ENCODE measurements at regions not wholly inside any gene's neighbourhood (a gene's known extent, or its start where the extent isn't known, plus 50 kb on each side); places are given as distances from the start of the nearest gene placed in this dataset.
"Not testable (repeated sequence)": the region's sequence is repeated elsewhere in the genome, so short reads cannot be mapped to it uniquely, and the experiment has no call there.

DNA sequence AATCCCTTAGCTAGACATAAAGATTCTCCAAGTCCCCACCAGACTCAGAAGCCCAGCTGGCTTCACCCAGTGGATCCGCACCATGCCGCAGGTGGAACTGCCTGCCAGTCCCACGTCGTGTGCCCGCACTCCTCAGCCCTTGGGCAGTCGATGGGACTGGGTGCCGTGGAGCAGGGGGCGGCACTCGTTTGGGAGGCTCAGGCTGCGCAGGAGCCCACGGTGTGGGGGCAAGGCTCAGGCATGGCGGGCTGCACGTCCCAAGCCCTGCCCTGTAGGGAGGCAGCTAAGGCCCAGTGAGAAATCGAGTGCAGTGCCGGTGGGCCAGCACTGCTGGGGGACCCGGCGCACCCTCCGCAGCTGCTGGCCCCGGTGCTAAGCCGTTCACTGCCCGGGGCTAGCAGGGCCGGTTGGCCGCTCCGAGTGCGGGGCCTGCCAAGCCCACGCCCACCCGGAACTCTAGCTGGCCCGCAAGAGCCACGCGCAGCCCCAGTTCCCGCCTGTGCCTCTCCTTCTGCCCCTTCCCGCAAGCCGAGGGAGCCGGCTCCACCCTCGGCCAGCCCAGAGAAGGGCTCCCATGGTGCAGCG is 95.9 kb upstream of the DTNBP1 start:
- no peak for DNase-seq

DNA sequence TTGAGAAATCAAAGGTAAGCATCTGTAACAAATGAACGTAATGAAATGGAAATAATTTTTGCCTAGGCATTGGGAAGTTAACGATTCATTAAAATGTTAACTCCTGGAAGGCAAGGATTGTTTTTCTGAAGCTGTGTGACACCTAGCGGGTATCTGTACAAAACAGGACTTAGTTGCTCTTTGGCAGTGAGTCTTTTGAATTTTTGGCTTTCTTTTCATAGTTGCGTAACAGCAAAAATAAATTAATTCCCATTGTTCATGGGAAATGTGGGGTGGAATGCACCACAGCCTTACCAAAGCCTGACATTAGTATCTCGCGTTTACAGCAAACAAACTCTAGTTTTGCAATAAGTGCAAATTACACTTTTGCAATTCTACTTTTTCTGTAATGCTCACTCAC is 92.7 kb upstream of the DTNBP1 start:
- no peak for DNase-seq

DNA sequence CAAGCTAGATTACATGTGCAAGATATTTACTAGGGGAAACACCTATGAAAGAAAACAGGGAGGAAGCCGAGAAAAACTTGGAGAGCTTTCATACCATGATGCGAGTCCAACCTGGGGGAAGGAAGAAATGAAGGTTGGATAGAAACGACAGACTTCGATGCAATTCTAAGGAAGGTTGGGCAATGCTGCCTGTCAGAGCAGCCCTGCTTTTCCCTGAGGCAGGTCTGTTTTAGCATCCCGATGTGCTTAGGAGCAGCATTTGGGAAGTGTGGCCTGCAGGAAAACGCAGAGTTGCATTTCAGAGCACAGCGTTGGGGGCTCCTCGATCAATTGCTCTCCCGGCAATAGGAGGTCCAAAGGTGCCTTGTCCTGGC is 91.9 kb upstream of the DTNBP1 start:
- no peak for DNase-seq

DNA sequence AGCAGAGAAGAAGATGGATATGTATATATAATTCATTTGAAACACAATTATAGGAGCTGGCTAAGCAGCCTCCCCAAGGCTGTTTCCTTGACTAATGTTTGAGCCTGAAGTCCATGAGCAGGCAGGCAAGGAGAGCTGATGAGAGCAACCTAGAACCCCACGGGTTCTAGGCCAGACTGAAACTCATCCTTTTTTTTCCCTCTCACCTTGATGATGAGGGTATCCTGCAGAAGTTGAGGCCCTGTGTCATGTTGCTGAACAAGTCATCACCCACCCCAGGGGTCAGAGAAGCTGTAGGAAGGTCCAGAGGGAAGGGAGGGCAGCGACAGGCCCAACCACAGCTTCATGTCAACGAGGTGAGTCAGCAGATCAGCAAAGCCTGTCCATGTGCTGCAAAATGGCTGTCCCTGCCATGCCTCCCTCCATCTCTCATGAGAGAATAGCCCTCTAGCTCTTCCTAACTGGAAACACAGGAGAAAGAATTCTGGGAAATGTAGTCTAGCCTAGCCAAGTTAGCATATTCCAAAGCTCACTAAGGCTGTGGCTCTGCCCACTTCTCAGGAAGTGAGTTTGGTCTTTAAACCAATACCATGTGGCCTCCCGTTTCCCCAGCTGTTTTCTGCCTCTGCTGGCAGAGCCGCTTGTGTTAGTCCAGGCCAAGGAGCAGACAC is 91.3 kb upstream of the DTNBP1 start:
- peak; percentile 38 for DNase-seq

DNA sequence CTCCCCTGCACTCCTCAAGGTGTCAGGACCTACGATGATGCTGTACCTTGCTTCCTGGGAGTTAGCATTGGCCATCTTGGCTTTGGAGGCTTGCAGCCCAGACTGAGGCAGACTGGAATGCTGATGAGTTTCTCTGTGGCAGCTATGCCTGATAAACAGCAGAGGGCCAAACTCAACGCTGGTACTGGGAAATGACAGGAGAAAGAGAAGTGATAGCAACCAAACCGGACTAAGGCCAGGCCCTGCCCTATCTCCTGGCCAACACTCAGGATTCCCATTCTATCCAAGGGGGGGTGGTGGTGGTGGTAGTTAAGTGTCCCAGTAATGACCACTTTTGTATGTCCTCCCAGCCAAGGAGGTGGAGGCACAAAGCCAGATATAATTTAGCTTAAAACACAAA is 90.0 kb upstream of the DTNBP1 start:
- DNase-seq: peak; percentile 5

DNA sequence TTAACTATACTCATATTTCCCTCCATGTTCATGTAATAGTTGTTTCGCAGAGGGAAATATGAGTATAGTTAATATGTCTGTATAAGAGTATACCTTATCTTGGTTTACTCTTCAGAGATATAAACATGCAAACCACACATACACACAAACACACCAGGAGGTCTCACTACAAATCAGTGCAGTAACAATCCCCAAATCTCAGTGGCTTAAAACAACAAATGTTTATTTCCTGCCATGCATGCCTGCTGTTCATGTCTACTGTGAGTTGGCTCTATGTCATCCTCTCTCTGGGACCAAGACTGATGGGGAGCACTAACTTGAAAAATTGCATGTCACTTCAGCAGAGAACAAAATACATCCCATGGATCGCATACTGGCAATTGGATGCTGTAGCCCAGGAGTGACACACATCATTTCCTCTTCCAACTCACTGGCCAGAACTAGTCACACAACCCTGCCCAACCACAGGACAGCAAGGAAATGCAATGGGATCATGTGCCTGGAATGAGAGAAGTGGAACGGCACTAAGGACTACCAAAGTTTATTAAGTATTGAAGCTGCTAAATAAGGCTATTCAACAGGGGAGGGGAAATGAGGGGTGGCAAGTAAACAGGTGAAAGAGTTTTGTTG is 89.0 kb upstream of the DTNBP1 start:
- DNase-seq: no peak

DNA sequence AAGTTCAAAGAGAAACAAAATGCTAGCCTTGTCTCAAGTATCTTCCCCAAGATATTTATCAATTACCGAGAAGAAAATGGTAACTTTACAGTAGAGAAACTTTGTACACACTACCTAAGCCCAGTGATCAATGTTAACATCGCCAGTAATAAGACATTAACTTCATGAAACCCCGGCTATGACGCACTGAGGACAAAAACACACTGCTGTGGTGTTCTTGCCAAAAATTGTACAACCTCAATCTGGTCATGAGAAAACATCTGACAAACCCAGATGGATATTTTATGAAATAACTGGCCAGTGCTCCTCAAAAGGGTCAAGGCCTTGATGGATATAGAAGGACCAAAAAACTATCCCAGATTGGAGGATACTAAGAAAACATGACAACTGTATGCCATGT is 85.5 kb upstream of the DTNBP1 start:
- DNase-seq: no peak

DNA sequence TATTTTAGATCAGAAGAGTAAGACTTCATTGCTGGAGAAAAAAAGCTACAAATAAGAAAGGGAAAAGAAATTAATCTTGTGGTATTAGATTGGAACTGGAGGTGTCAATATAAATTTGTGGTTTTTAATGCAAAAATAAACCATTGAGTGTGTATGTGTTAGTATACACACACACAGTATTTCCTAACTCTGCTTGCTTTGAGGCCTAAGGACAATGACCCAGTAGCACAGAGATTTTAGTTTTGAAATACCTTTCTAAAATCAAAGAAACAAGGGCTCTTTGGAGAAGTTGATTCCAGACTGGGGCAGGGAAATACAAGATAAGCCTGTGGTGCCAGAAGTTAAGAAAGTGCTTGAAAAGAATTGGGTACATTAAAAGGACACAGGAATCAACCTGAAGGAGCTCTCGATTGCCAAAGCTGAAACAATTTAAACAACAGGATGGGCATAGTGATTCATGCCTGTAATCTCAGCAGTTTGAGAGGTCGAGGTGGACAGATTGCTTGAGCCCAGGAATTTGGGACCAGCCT is 84.6 kb upstream of the DTNBP1 start:
- DNase-seq: no peak

DNA sequence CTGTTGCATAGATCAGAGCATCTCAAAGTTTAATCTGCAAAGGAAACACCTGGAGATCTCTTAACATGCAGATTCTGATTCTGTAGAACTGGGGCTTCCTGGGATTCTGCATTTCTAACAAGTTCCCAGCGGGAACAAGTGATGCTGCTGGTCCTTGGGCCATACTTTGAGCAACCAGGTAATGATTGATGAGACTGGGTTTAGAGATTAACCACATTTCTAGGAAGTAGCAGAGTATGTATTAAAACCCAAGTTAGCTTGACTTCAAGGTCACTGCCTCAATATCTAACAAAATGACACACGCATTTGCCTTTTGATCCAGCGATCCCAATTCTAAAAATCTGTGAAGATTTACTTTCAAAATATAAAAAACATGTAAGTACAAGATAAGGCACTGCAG is 83.0 kb upstream of the DTNBP1 start:
- no peak for DNase-seq

DNA sequence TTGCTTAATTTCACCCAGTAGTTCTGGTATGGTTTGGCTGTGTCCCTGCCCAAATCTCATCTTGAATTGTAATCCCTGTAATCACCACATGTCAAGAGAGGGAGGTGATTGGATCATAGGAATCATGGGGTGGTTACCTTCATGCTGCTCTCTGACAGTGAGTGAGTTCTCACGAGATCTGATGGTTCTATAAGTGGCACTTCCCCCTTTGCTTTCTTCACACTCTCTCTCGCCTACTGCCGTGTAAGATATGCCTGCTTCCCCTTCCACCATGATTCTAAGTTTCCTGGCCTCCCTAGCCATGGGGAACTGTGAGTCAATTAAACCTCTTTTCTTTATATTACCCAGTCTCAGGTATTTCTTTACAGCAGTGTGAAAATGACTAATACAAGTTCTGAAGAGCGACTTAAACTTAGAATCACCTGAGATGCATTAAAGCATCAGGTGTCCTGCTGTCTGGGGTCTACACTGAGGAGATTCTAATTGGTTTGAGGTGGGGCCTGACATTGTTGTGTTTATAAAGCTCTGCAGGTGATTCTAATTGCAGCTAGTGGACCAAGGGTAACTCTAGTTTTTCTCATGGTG is 82.1 kb upstream of the DTNBP1 start:
- DNase-seq: no peak

DNA sequence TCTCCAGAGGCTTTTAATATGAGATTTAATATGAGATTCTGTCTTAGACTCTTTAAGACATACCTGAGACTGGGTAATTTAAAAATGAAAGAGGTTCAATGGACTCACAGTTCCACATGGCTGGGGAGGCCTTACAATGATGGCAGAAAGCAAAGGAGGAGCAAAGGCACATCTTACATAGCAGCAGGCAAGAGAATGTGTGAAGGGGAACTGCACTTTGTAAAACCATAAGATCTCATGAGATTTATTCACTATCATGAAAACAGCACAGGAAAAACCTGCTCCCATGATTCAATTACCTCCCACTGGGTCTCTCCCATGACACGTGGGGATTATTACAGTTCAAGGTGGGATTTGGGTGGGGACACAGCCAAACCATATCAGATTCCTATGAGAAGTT is 79.2 kb upstream of the DTNBP1 start:
- not testable (repeated sequence) for DNase-seq

DNA sequence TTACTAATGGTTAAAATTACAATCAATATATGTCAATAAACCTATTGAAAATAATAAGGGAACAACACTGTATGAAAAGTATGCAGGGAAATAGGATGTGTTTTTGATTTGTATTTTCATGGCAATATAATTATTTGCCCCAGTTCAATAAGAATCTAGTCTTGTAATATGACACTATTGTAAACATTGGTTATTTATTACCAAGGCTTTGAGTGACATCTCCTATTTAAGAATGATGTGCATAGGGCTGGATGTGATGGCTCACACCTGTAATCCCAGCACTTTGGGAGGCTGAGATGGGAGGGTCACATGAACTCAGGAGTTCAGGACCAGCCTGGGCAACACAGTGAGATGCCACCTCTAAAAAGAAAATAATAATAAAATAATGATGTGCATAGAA is 78.6 kb upstream of the DTNBP1 start:
- no peak for DNase-seq

DNA sequence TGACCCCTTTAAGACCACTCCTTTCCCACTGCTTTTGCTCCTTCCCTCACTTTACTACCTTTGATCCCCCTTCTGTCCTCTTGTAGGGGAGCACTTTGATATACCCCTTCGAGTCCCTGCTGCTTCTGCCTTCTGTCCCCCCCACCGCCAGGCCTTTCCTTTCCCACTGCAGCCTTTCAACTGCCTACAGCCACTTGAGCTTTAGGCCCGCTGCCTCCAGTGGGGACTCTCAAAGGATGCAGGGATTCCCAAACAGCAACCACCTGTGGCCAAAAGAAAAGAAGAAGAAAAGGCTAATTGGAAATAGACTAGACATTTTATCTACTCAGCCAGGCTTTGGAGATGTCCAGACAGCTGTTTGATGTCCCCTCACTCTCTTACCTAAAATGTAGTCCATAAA is 77.0 kb upstream of the DTNBP1 start:
- no peak for DNase-seq

DNA sequence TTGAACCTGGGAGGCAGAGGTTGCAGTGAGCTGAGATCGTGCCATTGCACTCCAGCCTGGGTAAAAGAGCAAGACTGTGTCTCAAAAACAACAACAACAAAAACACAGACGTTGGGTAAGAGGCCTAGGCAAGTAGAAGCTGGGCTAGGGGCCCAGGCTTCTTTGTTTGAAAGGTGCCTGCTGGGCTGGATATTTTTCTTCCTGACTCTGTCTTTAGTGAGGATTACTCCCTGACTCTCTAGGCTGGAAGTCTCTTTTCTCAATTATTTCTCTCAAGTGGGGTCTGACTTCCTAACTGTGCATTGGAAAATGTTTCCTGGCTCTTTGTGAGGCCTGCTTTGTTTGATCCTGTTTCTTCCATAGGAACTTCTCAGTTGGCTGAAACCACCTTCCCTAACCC is 76.5 kb upstream of the DTNBP1 start:
- no peak for DNase-seq

DNA sequence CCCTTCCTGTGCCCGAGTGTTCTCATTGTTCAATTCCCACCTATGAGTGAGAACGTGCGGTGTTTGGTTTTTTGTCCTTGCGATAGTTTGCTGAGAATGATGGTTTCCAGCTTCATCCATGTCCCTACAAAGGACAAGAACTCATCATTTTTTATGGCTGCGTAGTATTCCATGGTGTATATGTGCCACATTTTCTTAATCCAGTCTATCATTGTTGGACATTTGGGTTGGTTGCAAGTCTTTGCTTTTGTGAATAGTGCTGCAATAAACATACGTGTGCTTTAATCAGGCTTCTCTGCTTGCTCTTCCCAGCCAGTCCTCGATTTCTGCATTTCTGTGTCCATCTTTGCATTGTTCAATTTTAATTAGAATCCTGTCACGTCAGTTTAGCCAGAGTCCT is 75.4 kb upstream of the DTNBP1 start:
- not testable (repeated sequence) for DNase-seq

DNA sequence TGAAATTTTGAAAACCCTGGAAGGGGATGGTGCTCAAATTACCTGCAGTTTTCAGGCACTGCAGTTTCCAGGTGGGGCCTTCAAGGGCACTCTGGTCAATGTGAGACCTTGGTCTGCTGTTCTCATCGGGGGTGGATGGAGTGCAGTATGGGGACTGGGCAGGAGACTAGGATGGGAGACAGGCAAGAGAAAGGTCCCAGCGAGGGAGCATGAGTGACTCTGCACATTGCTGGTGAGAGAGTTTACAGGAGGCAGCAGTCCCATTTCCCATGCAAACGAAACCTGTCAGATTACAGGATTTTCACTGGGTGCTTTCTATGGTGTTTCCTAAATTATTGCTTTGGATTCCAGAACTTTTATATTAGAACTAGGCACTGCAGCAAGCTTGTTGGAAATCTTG is 73.5 kb upstream of the DTNBP1 start:
- DNase-seq: no peak

DNA sequence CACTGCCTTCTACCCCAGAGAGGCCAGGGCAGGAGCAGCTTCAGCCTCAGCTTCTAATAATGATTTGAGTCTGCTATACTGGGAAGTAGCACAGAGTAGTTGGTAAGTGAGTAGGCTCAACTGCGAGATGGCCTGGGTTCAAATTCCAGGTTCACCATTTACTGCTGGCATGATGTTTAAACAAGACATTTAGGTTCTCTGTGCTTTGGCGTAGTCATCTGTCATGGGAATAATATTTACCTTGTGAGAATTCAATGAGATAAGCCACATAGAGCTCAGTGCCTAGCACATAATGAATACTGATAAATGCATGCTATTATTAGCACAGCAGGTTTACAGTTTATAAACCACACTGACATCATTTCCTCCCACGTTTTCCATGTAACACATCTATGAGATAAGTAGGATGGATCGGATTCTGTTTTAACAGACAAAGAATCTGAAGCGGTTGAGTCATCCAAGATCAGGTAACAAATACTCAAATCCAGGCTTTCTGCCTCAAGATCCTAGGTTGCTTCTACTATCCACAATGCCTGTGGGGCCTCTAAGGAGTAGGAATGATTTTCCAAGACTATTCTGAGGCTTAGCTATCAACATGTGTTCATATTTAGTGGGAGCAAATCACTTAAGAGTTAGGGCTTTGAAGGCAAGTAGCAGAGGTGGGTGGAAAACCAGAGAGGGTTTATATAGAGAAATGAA is 72.9 kb upstream of the DTNBP1 start:
- peak; percentile 94 for DNase-seq

DNA sequence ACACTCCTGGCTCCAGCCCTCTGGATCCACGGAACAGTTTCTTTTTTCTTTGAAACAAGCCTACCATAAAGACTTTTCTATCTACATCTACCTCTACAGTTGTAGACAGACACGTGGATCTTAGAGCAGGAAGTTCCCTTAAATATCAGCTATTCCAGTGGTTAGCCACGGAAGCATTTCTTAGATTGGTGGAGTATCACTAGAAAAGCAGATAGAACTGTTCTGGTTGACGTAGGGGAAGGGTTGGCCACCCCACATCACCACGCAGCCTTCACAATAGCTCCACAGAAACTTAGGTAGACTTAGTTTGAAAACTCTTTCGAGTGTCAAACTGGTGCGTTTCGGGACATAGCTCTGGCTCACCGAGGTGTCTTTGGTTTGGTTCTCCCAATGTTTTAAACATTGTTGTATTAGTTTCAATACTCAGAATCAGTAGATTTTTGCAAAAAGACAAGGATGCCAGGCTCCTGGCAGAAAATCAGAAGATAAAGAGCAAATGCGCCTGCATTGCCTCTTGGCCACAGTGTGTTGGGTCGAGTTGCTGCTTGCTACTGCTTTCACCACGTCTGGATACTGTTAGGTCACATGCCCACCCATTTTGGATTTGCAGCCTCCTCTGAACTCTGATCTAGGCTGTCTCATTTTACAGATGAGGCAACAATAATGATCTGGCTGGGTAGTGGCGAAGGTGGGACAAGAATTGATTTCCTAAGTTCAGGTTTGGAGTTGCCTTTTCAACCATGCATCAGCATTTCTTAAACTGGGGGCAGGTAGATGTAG is 71.5 kb upstream of the DTNBP1 start:
- no peak for DNase-seq

DNA sequence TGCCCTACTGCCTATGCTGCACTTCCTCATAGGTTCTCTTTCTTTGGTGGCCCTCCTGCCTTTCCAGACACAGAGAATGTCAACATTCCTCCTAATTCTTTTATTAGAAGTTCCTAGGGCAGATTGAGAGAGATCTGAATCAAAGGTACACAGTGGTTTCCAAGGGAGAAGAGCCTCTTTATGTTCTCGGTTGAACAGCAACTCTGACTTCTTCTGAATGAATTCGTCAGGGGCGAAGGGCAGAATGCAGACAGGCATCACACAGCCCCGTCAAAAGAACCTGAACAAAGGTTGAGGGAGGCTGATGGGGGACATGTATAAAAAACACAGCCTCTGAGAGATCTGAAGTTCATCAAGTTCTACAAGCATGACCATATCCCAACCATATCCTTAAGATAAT is 68.1 kb upstream of the DTNBP1 start:
- DNase-seq: no peak

DNA sequence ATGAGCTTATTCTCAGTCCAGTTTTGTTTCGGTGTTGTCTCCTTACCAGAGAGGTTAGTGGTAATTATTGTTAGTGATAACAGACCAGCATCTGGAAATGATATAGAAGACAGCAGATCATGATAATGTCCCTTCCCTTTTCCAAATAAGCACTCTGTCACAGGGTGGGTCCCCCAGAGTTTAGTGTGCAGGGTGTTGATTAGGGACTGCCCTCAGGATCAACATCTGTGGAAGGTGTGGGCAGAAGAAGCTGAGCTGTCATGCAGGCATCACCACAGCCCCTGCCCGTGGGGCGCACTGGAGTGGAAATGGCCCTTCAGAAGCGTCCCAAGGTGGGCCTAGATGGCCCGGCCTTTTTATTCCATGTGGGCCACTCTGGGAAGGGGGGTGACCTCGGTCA is 67.6 kb upstream of the DTNBP1 start:
- no peak for DNase-seq

DNA sequence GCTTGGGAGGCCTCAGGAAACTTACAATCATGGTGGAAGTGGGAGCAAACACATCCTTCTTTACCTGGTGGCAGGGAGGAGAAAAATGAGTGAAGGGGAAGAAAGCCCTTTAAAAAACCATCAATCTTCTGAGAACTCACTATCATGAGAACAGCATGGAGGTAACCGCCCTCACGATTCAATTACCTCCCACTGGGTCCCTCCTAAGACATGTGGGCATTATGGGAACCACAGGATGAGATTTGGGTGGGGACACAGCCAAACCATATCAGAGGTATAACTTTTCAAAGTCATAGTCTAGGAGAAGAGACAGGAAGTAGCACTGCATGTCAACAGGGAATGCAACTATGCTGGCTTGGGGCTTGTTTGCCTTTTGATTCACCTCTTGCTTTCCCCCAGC is 59.9 kb upstream of the DTNBP1 start:
- no peak for DNase-seq

DNA sequence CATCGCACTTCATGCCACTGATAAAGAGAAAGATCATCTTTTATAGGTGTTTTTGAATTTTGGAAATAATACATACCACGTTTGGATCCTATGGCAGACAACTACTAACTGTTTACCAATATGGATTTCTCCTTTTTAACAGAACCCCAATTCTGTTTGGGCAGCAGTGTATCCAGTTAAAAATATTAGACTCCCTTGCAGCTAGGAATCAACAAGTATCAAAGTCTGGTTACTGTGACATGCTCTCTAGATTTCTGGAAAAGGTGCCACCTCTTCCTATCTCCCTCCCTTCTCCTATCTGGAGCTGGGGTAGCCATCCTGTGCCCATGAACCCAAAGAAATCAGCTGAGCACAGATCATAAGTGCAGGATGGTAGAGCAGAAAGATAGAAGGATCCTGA is 54.1 kb upstream of the DTNBP1 start:
- no peak for DNase-seq

DNA sequence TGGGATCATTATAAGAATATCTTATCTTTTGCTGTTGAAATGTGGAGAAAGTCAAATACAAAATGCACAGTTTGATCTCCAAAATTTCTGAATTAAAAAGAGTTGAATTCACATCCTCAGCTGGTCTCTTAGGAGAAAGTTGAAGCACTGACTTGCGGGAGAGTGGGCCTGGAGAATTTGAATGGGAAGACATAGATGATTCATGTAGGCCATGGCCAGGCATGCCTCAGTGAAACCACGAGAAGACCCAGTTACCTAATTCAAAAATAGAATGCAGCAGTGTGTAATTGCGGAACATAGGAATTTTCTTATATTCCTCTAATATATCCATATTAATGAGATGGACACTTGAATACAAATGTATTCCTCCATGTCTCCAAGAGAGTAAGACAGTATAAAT is 53.0 kb upstream of the DTNBP1 start:
- no peak for DNase-seq
